ENCODE measurements at regions not wholly inside any gene's neighbourhood (a gene's known extent, or its start where the extent isn't known, plus 50 kb on each side); places are given as distances from the start of the nearest gene placed in this dataset.

- Histone ChIP-seq H3K27ac (no peak overlapping the region), H3K9me3 (no peaks in the 10 kb centered on the region), H3K4me3 (no peak overlapping the region), H3K36me3 (no peaks in the 10 kb centered on the region), H3K27me3 (ENCODE audit: low read depth) (no peaks in the 10 kb centered on the region), H3K4me1 (peaks cover 9% of the 10 kb centered on the region)
- DNase-seq (no peak), ATAC-seq (no peak)
- TF ChIP-seq, protein P1, sequence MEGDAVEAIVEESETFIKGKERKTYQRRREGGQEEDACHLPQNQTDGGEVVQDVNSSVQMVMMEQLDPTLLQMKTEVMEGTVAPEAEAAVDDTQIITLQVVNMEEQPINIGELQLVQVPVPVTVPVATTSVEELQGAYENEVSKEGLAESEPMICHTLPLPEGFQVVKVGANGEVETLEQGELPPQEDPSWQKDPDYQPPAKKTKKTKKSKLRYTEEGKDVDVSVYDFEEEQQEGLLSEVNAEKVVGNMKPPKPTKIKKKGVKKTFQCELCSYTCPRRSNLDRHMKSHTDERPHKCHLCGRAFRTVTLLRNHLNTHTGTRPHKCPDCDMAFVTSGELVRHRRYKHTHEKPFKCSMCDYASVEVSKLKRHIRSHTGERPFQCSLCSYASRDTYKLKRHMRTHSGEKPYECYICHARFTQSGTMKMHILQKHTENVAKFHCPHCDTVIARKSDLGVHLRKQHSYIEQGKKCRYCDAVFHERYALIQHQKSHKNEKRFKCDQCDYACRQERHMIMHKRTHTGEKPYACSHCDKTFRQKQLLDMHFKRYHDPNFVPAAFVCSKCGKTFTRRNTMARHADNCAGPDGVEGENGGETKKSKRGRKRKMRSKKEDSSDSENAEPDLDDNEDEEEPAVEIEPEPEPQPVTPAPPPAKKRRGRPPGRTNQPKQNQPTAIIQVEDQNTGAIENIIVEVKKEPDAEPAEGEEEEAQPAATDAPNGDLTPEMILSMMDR (IDR thresholded peaks at IDR 0.05): no peak
- intact Hi-C loops (cut with DNase I): no loop called here
Measured at GRCh38 chr2:150880986-150881385, 380.7 kb downstream of the RBM43 start.

- no peak overlapping the region for H3K4me3 ChIP-seq
- H3K9me3 ChIP-seq: no peaks in the 10 kb centered on the region
- H3K27me3 ChIP-seq (ENCODE audit: low read depth): no peaks in the 10 kb centered on the region
- DNase-seq (no peak), ATAC-seq (no peak)
- intact Hi-C loops (cut with DNase I): no loop called here
- TF ChIP-seq, protein P1 (IDR thresholded peaks at IDR 0.05): no peak
- H3K27ac ChIP-seq: no peak overlapping the region
- H3K36me3 ChIP-seq: no peaks in the 10 kb centered on the region
- peaks cover 5% of the 10 kb centered on the region for H3K4me1 ChIP-seq
Measured at GRCh38 chr2:150878356-150878755, 383.3 kb downstream of the RBM43 start.

GRCh38 chr2:150876251-150876950 lies 385.3 kb downstream of the RBM43 start:
- intact Hi-C loops (cut with DNase I): no loop called here
- H3K9me3 ChIP-seq: no peaks in the 10 kb centered on the region
- H3K4me1 ChIP-seq: no peaks in the 10 kb centered on the region
- TF ChIP-seq, protein P1 (IDR thresholded peaks at IDR 0.05): no peak
- no peaks in the 10 kb centered on the region for H3K36me3 ChIP-seq
- no peak overlapping the region for H3K4me3 ChIP-seq
- H3K27me3 ChIP-seq (ENCODE audit: low read depth): no peaks in the 10 kb centered on the region
- ATAC-seq: no peak
- no peak for DNase-seq
- no peak overlapping the region for H3K27ac ChIP-seq

DNA sequence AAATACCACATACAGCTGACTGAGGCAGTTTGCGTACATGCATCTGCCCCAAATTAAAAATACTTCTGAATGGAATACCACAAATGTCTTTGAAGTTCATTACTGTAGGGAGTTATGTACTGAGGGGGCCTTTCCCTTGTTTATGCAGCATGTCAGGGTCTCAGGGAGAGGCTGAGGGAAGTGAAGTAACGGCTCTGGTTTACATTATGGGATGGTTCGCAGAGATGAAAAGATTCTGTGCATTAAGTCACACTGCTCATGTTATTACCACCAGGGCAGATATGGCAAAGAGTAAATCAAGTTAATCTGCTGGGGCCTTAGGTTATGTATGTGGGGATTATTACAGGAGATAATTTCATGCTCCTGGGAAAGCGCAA lies 385.9 kb upstream of the RND3 start:
- Histone ChIP-seq H3K27me3 (ENCODE audit: low read depth) (no peaks in the 10 kb centered on the region), H3K4me1 (no peaks in the 10 kb centered on the region), H3K4me3 (no peak overlapping the region), H3K9me3 (no peaks in the 10 kb centered on the region), H3K27ac (no peak overlapping the region), H3K36me3 (no peaks in the 10 kb centered on the region)
- no peak for ATAC-seq
- intact Hi-C loops (cut with DNase I): no loop called here
- TF ChIP-seq, protein P1 (IDR thresholded peaks at IDR 0.05): no peak
- no peak for DNase-seq

GRCh38 chr2:150872756-150873395 lies 385.4 kb upstream of the RND3 start:
- Histone ChIP-seq H3K36me3 (no peaks in the 10 kb centered on the region), H3K27me3 (ENCODE audit: low read depth) (no peaks in the 10 kb centered on the region), H3K9me3 (no peaks in the 10 kb centered on the region), H3K27ac (no peak overlapping the region), H3K4me1 (no peaks in the 10 kb centered on the region), H3K4me3 (no peak overlapping the region)
- intact Hi-C loops (cut with DNase I): no loop called here
- ATAC-seq (no peak), DNase-seq (no peak)
- TF ChIP-seq, protein P1 (IDR thresholded peaks at IDR 0.05): no peak

Data from lower lobe of right lung (tissue), 2 donors.